H1 (cell line): ENCODE measurements at regions not wholly inside any gene's neighbourhood (a gene's known extent, or its start where the extent isn't known, plus 50 kb on each side); places are given as distances from the start of the nearest gene placed in this dataset.

Source experiments
- TF ChIP-seq, protein P1 (sequence below): IDR thresholded peaks from 2 replicates; pipeline ENCODE4 v1.6.1; 2012; ENCODE audit warnings: low read length, inconsistent platforms

- TF ChIP-seq, protein P1, sequence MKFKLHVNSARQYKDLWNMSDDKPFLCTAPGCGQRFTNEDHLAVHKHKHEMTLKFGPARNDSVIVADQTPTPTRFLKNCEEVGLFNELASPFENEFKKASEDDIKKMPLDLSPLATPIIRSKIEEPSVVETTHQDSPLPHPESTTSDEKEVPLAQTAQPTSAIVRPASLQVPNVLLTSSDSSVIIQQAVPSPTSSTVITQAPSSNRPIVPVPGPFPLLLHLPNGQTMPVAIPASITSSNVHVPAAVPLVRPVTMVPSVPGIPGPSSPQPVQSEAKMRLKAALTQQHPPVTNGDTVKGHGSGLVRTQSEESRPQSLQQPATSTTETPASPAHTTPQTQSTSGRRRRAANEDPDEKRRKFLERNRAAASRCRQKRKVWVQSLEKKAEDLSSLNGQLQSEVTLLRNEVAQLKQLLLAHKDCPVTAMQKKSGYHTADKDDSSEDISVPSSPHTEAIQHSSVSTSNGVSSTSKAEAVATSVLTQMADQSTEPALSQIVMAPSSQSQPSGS = no peak
Measured at GRCh38 chr16:54434859-54435258, 148.3 kb upstream of the IRX3 start (continued).
